Right lobe of liver (tissue), 6 donors: ENCODE measurements at regions not wholly inside any gene's neighbourhood (a gene's known extent, or its start where the extent isn't known, plus 50 kb on each side); places are given as distances from the start of the nearest gene placed in this dataset.
"Not testable (repeated sequence)": the region's sequence is repeated elsewhere in the genome, so short reads cannot be mapped to it uniquely, and the experiment has no call there.

Source experiments
- ATAC-seq, 4 donors: fragments of 200-7000 bp; cut with Tn5 transposase; one replicate each; pipeline ENCODE4 v1.9.1; 2020; ENCODE audit warnings: mild to moderate bottlenecking in 4 of 4, moderate library complexity in 4 of 4
- DNase-seq, 3 donors: peaks; one replicate each; pipeline ENCODE4 v3.0.0-alpha.2; 2020
- H3K27ac ChIP-seq, 3 donors: fragments of 200-600 bp; one replicate each; pipeline ENCODE4 v1.8.0; 2022
- H3K27me3 ChIP-seq, 2 donors: fragments of 200-600 bp; one replicate each; pipeline ENCODE4 v1.8.0; 2022
- H3K36me3 ChIP-seq, 4 donors: fragments of 200-600 bp; sonication (generic) in 1 of 4; one replicate each; pipeline versions ENCODE4 v1.5.1 to v1.8.0; 2017 to 2022; ENCODE audit warnings: control low read depth in 1 of 4
- H3K4me1 ChIP-seq, 4 donors: fragments of 200-600 bp; sonication (generic) in 1 of 4; one replicate each; pipeline versions ENCODE4 v1.5.1 to v1.8.0; 2017 to 2022; ENCODE audit warnings: control low read depth in 1 of 4
- H3K4me3 ChIP-seq, 3 donors: fragments of 200-600 bp; one replicate each; pipeline ENCODE4 v1.8.0; 2022
- H3K9me3 ChIP-seq, 4 donors: fragments of 200-600 bp; sonication (generic) in 1 of 4; one replicate each; pipeline versions ENCODE4 v1.5.1 to v1.8.0; 2017 to 2022; ENCODE audit warnings: control low read depth in 1 of 4
- CTCF ChIP-seq, 4 donors: fragments of 200-600 bp in 3 of 4; fragments of 450-650 bp in 1 of 4; IDR thresholded peaks; one replicate each; pipeline versions ENCODE4 v1.5.1 to v1.8.0; 2016 to 2022; ENCODE audit warnings: antibody characterized with exemption in 4 of 4, mild to moderate bottlenecking in 2 of 4
- POLR2A ChIP-seq: fragments of 450-650 bp; IDR thresholded peaks from one replicate; pipeline ENCODE4 v1.6.1; 2017; ENCODE audit warnings: antibody characterized with exemption, mild to moderate bottlenecking
- WGBS: methylation state at CpG from one replicate; pipeline ENCODE4 v1.1.6; 2018; ENCODE audit warnings: low coverage, low lambda C conversion rate; ENCODE audit not compliant: insufficient coverage; ENCODE audit errors: missing lambda C conversion rate; 5-methylcytosine and 5-hydroxymethylcytosine counted together
- intact Hi-C, 2 donors: fragments of 100-400 bp; cut with DNase I; formaldehyde crosslinking; loops; one replicate each; pipeline versions ENCODE4 v1.11.2 to v1.14.1; 2022
- donor health status: DM: no; HTN: yes; CAD: no.
- donor health status: DM: no; HTN: no; CAD: no.
- donor health status: DM: no; HTN: no; CAD: no.
- donor health status: DM: no; HTN: yes; CAD: no.
- donor health status: DM: no; HTN: yes; CAD: no.

- intact Hi-C loops = no loop called here
- Histone ChIP-seq H3K9me3 (no peaks in the 10 kb centered on the region), H3K27ac (no peak overlapping the region), H3K27me3 (no peaks in the 10 kb centered on the region), H3K4me3 (no peak overlapping the region), H3K4me1 (no peaks in the 10 kb centered on the region), H3K36me3 (no peaks in the 10 kb centered on the region)
- ATAC-seq (no peak), DNase-seq (no peak)
- TF ChIP-seq POLR2A (no peak), CTCF (IDR thresholded peaks at IDR 0.05) (no peak)
- 22% methylated on average over 1 of the region's 1 CpG for WGBS
Observed at GRCh38 chr6:55117267-55117666, 57.0 kb upstream of the HCRTR2 start.

- H3K9me3 ChIP-seq, H3K27me3 ChIP-seq, H3K27ac ChIP-seq, H3K36me3 ChIP-seq, DNase-seq, ATAC-seq, intact Hi-C loops, H3K4me1 ChIP-seq, H3K4me3 ChIP-seq: not testable (repeated sequence)
- 47% methylated on average over 2 of the region's 2 CpGs for WGBS
Observed at GRCh38 chr6:55124241-55124640, 50.1 kb upstream of the HCRTR2 start.
